ENCODE measurements at regions not wholly inside any gene's neighbourhood (a gene's known extent, or its start where the extent isn't known, plus 50 kb on each side); places are given as distances from the start of the nearest gene placed in this dataset.

- TF ChIP-seq CTCF (conservative IDR thresholded peaks at IDR 0.05; ENCODE audit: low read length): no peak
- no peak for TF ChIP-seq EZH2phosphoT487 (IDR thresholded peaks at IDR 0.05; ENCODE audit: borderline replicate concordance)
Measured at GRCh38 chr22:48722661-48723060, 1105.0 kb downstream of the BRD1 start.
